Fibroblast of lung (primary cell): ENCODE measurements at regions not wholly inside any gene's neighbourhood (a gene's known extent, or its start where the extent isn't known, plus 50 kb on each side); places are given as distances from the start of the nearest gene placed in this dataset.

Source experiments
- DNase-seq, 2 donors: peaks; one replicate each; pipeline versions ENCODE4 v3.0.0 to v3.0.0-alpha.2; 2010; ENCODE audit warnings: low read depth in 2 of 2
- H2AFZ ChIP-seq: 2 replicates; pipeline ENCODE4 v1.5.1; 2012; ENCODE audit warnings: low read length, control low read depth, inconsistent platforms
- H3K27ac ChIP-seq: 2 replicates; pipeline ENCODE4 v1.5.1; 2011; ENCODE audit warnings: low read length, control low read depth; ENCODE audit not compliant: insufficient read depth
- H3K27me3 ChIP-seq: 2 replicates; pipeline ENCODE4 v1.5.1; 2011; ENCODE audit warnings: mild to moderate bottlenecking, low read length; ENCODE audit not compliant: control insufficient read depth, insufficient read depth
- H3K36me3 ChIP-seq: 2 replicates; pipeline ENCODE4 v1.5.1; 2011; ENCODE audit warnings: low read length; ENCODE audit not compliant: control insufficient read depth, insufficient read depth
- H3K4me1 ChIP-seq: 2 replicates; pipeline ENCODE4 v1.5.1; 2011; ENCODE audit warnings: low read length; ENCODE audit not compliant: control insufficient read depth, insufficient read depth; ENCODE audit errors: extremely low read depth
- H3K4me2 ChIP-seq: 2 replicates; pipeline ENCODE4 v1.5.1; 2011; ENCODE audit warnings: low read length, control low read depth; ENCODE audit not compliant: insufficient read depth; ENCODE audit errors: extremely low read depth
- H3K4me3 ChIP-seq, 4 experiments: fragments of 200-600 bp in 1 of 4; sonication (generic) in 1 of 4; replicated peaks in 1 of 4; 2 replicates each; pipeline ENCODE4 v1.5.1; 2011 to 2016; ENCODE audit warnings: low read length in 4 of 4, low read depth in 3 of 4, mild to moderate bottlenecking in 3 of 4, control low read depth in 2 of 4, inconsistent platforms in 1 of 4, mixed read lengths in 1 of 4; ENCODE audit not compliant: insufficient read depth in 1 of 4; ENCODE audit errors: control extremely low read depth in 1 of 4
- H3K79me2 ChIP-seq: 2 replicates; pipeline ENCODE4 v1.5.1; 2012; ENCODE audit warnings: mild to moderate bottlenecking, low read length, inconsistent platforms; ENCODE audit not compliant: control insufficient read depth, insufficient read depth
- H3K9ac ChIP-seq: 2 replicates; pipeline ENCODE4 v1.5.1; 2011; ENCODE audit warnings: mild to moderate bottlenecking, low read length, control low read depth; ENCODE audit not compliant: insufficient read depth
- H3K9me3 ChIP-seq: 2 replicates; pipeline ENCODE4 v1.5.1; 2012; ENCODE audit warnings: low read depth, low read length; ENCODE audit not compliant: control insufficient read depth, insufficient read depth
- H4K20me1 ChIP-seq: 2 replicates; pipeline ENCODE4 v1.5.1; 2011; ENCODE audit warnings: low read length; ENCODE audit not compliant: control insufficient read depth, insufficient read depth; ENCODE audit errors: extremely low read depth
- CTCF ChIP-seq, 2 donors: IDR thresholded peaks in 1 of 2; conservative IDR thresholded peaks in 1 of 2; 1 replicate in 1 of 2; 2 replicates in 1 of 2; pipeline ENCODE4 v1.5.1; 2011 to 2012; ENCODE audit warnings: low read length in 2 of 2, control low read depth in 1 of 2, inconsistent platforms in 1 of 2, low read depth in 1 of 2, mild to moderate bottlenecking in 1 of 2
- EZH2 ChIP-seq: IDR thresholded peaks from 2 replicates; pipeline ENCODE4 v1.5.1; 2012; ENCODE audit warnings: low read length, control low read depth, mild to moderate bottlenecking; ENCODE audit errors: missing control alignments

DNA sequence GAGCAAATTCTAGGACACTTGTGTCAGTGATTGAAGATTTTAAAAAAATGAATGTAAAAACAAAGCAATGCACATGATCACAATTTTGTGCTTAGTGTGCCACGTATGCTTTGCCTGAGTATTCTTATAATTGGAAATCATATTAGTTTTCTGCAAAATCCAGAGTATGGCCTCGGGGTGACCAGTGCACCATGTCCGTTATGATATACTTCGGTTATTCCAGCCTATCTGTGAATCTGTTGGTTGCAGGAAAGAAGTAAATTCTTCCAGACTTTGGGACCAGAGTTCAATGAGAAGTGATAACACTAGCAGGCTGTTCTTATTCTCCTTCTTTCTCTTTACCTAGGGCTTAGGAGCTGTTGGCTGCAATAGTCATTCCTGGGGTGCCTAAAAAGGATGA is 152.0 kb upstream of the TMC3 start:
- H3K36me3 ChIP-seq, result no peaks in the 10 kb centered on the region
- no peak for DNase-seq
- H3K4me1 ChIP-seq, result no peaks in the 10 kb centered on the region
- no peak overlapping the region for H2AFZ ChIP-seq
- H3K79me2 ChIP-seq, result no peaks in the 10 kb centered on the region
- H4K20me1 ChIP-seq, result no peaks in the 10 kb centered on the region
- H3K4me2 ChIP-seq, result no peak overlapping the region
- no peak overlapping the region for H3K4me3 ChIP-seq
- no peak overlapping the region for H3K27ac ChIP-seq
- no peaks in the 10 kb centered on the region for H3K27me3 ChIP-seq
- TF ChIP-seq EZH2 (no peak), CTCF (conservative IDR thresholded peaks at IDR 0.05 in 1 of 2, IDR thresholded peaks at IDR 0.05 in 1 of 2; ENCODE audit: low read depth in 1 of 2, low read length in 2 of 2) (no peak)
- H3K9me3 ChIP-seq, result no peaks in the 10 kb centered on the region
- no peak overlapping the region for H3K9ac ChIP-seq

DNA sequence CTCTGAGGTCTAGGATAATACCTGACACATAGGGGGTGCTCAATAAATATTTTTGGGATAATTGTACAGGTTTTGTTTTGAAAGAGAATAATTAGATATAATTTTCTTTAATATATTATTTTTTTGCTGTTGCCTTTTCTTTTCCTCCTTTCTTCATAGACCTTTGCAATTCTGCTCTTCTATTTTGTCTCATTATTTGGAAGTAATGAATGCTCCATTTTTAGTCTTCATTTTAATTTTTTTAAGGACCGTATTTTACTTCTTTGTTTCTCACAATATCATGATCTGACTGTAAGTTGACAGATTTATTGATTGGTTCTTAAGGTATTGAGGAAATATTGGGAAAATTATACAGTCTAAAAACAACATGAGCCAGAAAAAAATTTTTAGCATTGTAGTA is 150.5 kb upstream of the TMC3 start:
- Histone ChIP-seq H3K36me3 (no peaks in the 10 kb centered on the region), H3K4me1 (no peaks in the 10 kb centered on the region), H3K9ac (no peak overlapping the region), H3K27me3 (no peaks in the 10 kb centered on the region), H3K27ac (no peak overlapping the region), H4K20me1 (no peaks in the 10 kb centered on the region), H3K4me2 (no peak overlapping the region), H3K79me2 (no peaks in the 10 kb centered on the region), H3K9me3 (no peaks in the 10 kb centered on the region), H3K4me3 (no peak overlapping the region), H2AFZ (no peak overlapping the region)
- TF ChIP-seq CTCF (conservative IDR thresholded peaks at IDR 0.05 in 1 of 2, IDR thresholded peaks at IDR 0.05 in 1 of 2; ENCODE audit: low read depth in 1 of 2, low read length in 2 of 2) (no peak), EZH2 (no peak)
- no peak for DNase-seq

DNA sequence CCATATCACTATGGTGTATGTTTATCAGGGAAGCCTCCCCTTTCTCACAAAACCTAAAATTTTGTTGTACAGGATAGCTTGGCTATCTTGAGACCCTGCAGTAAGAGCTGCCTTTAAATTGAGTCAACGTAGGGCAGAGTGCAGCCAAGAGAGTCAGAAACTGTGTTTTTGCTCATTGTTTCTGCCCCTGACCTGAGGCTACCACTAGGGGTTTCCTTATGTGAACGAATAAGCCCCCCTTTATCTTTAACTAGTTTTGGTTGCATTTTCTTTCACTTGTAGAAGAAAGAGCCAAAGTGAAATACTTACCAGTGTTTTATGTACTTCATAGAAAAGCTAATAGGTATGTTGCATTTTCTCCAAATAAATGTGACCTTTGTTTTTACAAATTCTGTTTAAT is 149.9 kb upstream of the TMC3 start:
- H3K9me3 ChIP-seq, result no peaks in the 10 kb centered on the region
- no peak for DNase-seq
- H3K4me2 ChIP-seq, result no peak overlapping the region
- H3K36me3 ChIP-seq, result no peaks in the 10 kb centered on the region
- no peaks in the 10 kb centered on the region for H3K79me2 ChIP-seq
- no peak overlapping the region for H2AFZ ChIP-seq
- no peak overlapping the region for H3K4me3 ChIP-seq
- no peaks in the 10 kb centered on the region for H3K27me3 ChIP-seq
- H4K20me1 ChIP-seq, result no peaks in the 10 kb centered on the region
- no peak overlapping the region for H3K27ac ChIP-seq
- no peaks in the 10 kb centered on the region for H3K4me1 ChIP-seq
- TF ChIP-seq EZH2 (no peak), CTCF (conservative IDR thresholded peaks at IDR 0.05 in 1 of 2, IDR thresholded peaks at IDR 0.05 in 1 of 2; ENCODE audit: low read depth in 1 of 2, low read length in 2 of 2) (no peak)
- no peak overlapping the region for H3K9ac ChIP-seq
